HG03354 (cell line): ENCODE measurements at regions not wholly inside any gene's neighbourhood (a gene's known extent, or its start where the extent isn't known, plus 50 kb on each side); places are given as distances from the start of the nearest gene placed in this dataset.

Source experiments
- ATAC-seq: cut with Tn5 transposase; IDR thresholded peaks from one replicate; pipeline ENCODE4 v1.9.1; 2021; ENCODE audit warnings: mild to moderate bottlenecking; ENCODE audit not compliant: unreplicated experiment, poor library complexity, severe bottlenecking

DNA sequence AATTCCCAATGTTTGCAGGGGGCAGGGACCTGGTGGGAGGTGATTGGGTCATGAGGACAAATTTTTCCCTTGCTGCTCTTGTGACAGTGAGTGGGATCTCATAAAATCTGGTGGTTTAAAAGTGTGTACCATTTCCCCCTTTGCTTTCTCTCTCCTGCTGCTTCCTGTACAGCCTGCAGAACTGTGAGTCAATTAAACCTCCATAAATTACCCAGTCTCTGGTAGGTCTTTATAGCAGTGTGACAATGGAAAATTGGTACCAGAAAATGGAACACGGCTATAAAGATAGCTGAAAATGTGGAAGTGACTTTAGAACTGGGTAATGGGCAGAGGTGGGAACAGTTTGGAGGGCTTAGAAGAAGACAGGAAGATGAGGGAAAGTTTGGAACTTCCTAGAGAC is 108.7 kb upstream of the NPFFR2 start:
- no peak for ATAC-seq

DNA sequence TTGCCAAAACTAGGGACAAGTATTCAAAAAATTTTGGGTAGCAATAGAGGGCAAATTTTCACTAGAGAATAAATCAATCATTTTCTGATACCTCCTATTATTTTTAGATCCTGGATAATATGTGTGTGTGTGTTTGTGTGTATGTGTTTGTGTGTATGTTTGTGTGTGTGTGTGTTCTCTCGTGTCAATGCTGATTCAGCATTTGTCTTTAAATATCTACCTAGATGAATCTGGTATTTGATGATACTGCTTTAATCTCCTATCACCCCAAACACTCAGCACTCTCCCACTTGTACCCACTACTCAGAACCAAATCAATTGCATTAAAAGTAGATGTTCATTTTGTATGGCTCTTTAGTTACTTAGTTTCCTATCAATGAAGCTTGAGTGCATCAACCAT is 101.3 kb upstream of the NPFFR2 start:
- ATAC-seq, result no peak

DNA sequence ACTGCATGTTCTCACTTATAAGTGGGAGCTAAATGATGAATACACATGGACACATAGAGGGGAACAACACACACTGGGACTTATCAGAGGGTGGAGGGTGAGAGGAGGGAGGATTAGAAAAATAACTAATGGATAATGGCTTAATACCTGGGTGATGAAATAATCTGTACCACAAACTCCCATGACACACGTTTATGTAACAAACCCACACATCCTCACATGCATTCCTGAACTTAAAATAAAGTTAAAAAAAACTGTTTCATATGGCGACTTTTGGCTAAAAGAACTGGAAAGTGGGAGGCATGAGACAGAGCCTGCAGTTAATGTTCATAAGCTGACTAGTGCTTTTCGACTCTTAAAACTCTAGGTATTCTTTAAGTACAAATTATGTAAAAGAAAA is 98.9 kb upstream of the NPFFR2 start:
- ATAC-seq, result no peak

DNA sequence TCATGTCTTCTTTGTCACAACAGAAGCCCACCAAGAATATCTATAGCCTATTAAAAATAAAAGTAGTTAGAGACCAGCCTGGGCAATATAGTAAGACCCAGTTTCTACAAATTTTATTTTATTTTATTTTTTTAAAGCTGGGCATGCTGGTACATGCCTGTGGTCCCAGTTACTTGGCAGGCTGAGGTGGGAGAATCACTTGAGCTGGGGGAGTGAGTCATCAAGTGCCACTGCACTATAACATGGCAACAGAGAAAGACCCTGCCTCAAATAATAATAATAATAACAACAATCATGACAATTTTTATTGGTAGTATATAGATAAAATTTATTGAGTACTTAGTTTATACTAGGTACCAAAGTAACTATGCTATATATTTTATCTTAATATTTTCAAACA is 93.0 kb upstream of the NPFFR2 start:
- ATAC-seq, result no peak

DNA sequence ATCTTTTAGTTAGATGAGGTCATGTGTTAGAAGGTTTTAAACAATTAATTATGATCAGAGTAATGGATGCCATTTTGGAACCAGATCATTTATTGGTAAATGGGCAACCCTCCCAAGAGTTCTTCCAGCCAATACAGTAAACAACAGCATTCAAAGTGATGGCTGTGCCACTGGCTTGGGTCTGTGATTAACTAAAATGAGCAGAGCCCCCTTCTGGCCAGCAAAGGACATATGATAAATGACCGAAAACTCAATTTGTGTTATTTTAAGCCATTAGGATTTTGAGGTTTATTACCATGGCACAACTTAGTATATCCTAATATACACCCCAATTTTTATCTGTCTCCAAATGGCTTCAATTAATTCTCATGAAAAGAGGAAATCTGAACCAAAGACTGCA is 90.8 kb upstream of the NPFFR2 start:
- no peak for ATAC-seq

DNA sequence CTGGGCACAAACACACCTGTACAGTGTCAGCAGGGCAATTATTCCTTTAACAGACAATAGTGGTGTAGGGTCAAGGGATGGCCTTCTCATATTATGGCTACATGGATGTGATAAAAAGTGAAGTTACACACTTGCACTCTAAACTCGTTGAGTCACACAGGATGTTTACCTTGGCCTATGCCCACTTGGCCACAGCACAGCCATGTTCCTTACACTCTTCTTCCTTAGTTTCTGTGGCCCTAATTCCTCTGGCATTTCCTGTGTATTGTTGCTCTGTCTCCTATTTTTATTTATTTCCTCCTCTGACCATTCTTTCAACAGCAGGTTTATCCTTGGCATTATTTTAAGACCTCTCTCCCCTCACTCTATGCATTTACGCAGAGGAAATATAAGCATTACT is 86.8 kb upstream of the NPFFR2 start:
- ATAC-seq, result no peak

DNA sequence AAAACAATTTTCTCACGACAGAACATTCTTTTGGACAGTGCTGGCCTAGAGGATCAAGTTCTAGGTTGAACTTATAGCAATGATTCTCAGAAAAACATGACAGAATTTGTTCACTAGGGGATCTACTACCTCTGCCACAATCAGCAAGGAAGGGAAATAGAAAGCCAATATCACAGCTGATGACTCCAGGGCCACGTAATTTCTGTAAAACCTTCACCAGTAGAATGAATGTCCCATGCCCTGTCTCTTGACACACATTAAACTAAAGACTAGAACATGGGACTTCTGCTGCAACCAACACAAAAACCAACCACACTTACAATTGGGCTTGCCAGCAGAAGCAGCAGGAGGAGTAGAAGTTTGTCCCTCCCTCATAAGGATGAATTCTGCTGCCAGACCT is 86.0 kb upstream of the NPFFR2 start:
- ATAC-seq, result no peak

DNA sequence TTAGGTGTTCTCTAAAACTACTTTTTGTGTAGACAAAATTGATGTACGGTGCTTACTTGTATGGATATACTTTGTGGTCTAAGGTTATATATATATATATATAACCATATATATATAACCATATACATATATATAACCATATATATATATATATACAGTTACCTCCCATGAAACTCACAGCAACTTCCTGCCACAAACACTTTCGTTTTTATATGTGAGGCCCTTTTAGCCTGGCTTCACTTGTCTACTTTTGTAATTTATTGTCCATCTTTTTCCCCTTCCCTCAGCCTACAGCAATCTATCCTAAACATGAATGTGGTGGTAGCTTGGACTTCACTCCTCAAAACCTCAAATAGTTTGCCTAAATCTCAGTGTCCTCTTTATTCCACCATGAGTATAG is 72.8 kb upstream of the NPFFR2 start:
- no peak for ATAC-seq

DNA sequence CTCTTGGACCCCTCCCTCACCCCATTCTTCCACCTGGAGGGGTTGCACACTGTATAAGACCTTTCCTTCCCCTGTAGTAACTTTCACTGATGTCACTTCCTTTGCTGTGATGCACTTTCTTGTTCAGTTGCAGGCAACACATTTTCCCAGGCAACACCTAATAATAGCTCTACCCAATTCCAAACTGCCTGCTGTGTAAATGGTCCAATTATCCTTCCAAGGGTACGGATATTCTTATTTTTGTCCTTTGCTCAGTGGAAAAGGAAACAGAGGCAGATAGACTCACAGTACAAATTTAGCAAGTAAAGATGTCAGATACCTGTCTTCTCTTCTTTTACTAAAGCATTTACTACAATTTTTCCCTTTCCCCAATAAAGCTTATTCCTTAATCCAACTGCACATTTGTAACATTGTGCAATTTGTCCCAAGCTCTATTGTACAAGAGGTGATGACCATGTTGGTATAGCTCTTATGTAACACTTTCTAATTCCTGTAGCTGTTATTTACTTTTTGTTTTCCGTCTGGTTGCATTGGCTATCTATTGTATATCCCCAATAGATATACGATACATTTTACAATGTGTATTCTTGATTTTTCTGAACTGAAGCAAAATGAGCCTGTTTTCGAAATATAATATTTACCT is 69.1 kb upstream of the NPFFR2 start:
- no peak for ATAC-seq

DNA sequence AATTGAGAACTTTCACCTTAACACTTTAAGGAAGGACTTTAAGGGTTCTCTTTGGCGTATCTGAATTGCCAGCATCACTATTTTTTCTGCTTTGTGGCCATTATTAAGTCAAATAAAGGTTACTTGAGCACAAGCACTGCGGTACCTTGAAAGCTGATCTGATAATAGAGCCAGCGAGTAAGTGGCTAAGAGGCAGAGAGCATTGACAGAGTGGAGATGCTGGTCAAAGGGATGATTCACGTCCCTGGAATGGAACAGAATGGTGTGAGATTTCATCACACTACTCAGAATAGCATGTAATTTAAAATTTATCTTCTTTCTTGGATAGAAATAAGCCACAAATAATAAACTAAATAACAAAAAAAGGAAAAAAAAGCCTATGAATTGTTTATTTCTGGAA is 57.1 kb upstream of the NPFFR2 start:
- no peak for ATAC-seq

DNA sequence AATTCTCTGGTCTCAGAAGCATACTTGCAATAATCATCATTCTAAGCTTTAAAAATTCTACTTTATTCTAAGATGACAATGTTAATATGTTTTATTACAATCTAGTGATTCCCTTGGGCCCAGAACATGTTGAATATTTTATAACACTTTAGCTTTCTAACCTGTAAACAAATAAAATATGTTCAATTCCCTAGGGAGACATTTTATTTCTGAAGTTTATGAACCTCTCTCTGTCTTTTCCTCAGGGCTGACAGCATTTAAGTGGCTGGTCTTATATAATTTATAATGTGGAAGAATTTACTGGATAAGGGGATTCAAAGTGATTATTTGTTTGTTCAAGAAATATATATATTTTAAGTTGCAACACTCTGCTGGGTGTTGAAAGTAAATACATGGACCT is 55.3 kb upstream of the NPFFR2 start:
- ATAC-seq, result no peak

DNA sequence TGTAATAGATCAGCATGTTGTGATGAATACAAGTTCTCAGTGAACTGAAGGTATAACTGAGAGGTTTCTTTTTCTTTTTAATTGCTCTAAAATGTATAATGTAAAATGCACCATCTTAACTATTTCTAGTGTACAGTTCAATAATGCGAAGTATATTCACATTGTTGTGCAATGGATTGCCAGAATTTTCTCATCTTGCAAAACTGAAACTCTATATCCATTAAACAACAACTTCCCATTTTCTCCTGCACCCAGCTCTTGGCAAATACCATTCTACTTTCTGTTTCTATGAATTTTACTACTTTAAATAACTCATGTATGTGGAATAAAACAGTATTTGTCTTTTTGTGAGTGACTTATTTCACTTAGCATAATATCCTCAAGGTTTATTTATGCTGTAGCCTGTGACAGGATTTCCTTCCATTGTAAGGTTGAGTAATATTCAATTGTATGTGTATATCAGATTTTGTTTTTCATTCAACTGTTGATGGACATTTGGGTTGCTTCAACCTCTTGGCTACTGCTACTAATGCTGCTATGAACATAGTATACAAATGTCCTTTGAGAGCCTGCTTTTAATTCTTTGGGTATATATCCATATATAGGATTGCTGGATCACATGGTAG is 53.5 kb upstream of the NPFFR2 start:
- no peak for ATAC-seq

DNA sequence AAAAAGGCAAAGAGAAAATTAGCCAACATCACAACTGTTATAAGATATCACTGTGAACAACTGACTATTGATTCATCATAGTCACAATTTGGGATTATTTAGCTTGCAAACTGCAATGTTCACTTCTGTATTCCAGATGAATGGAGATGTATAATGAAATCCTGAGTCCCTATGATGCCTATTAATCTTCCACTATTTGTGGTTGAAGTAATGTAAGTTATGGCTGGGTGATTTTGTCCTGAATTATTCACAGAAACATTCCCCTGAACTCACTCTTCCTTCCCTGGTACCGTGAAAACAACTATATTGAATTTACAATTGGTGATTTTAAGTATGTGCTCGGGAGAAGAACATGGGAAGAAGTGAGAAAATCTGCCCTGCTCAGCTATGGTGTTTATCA is 50.8 kb upstream of the NPFFR2 start:
- ATAC-seq, result no peak
